ENCODE measurements at regions not wholly inside any gene's neighbourhood (a gene's known extent, or its start where the extent isn't known, plus 50 kb on each side); places are given as distances from the start of the nearest gene placed in this dataset.

GRCh38 chr2:173653432-173653805, 298.7 kb downstream of the CDCA7 start:
- Histone ChIP-seq H3K79me2 (ENCODE audit: control insufficient read depth in 1 of 2, insufficient read depth in 2 of 2, low read length in 2 of 2) (no peaks in the 10 kb centered on the region), H3K27ac (ENCODE audit: low read depth, low read length) (no peak overlapping the region), H4K91ac (replicated peaks; ENCODE audit: insufficient read length, low read length) (no peak overlapping the region), H3K79me1 (ENCODE audit: low read depth, low read length) (no peaks in the 10 kb centered on the region), H3K4me1 (replicated peaks in 1 of 4; ENCODE audit: control insufficient read depth in 3 of 4, insufficient read depth in 4 of 4, low read length in 3 of 4) (peaks cover 0 to 8% (median 3%) of the 10 kb centered on the region in 4 experiments; a peak in 4 of 7 replicates), H2BK12ac (ENCODE audit: low read depth, low read length) (no peak overlapping the region), H3K18ac (ENCODE audit: extremely low read depth, low read length) (no peak overlapping the region), H2BK5ac (ENCODE audit: low read depth, low read length) (no peak overlapping the region), H3K23ac (ENCODE audit: insufficient read length) (no peak overlapping the region), H4K20me1 (replicated peaks in 1 of 2; ENCODE audit: control insufficient read depth in 1 of 2, insufficient read depth in 2 of 2, low read length in 2 of 2) (no peaks in the 10 kb centered on the region), H3K36me3 (ENCODE audit: control insufficient read depth in 2 of 4, insufficient read depth in 4 of 4, low read length in 3 of 4) (no peaks in the 10 kb centered on the region), H2BK20ac (ENCODE audit: low read length) (no peak overlapping the region), H2BK120ac (replicated peaks; ENCODE audit: low read depth, low read length) (no peak overlapping the region), H3K4me2 (ENCODE audit: insufficient read depth in 1 of 2, low read depth in 2 of 2, low read length in 2 of 2) (no peak overlapping the region), H3K9me3 (ENCODE audit: insufficient read depth in 2 of 2, low read depth in 1 of 2, low read length in 1 of 2) (no peaks in the 10 kb centered on the region), H2BK15ac (ENCODE audit: low read length) (no peak overlapping the region), H4K5ac (ENCODE audit: insufficient read length, low read depth, low read length) (no peak overlapping the region), H3K27me3 (replicated peaks in 1 of 4; ENCODE audit: control insufficient read depth in 3 of 4, extremely low read depth in 1 of 4, insufficient read depth in 3 of 4, low read length in 3 of 4) (no peaks in the 10 kb centered on the region), H4K8ac (ENCODE audit: extremely low read depth, insufficient read depth, low read length) (no peak overlapping the region), H3K4me3 (ENCODE audit: extremely low read depth in 1 of 4, insufficient read depth in 2 of 4, low read depth in 3 of 4, low read length in 4 of 4) (no peak overlapping the region), H3K4ac (replicated peaks; ENCODE audit: insufficient read length, low read depth, low read length) (no peak overlapping the region), H3K14ac (ENCODE audit: insufficient read length) (no peak overlapping the region), H3K56ac (replicated peaks; ENCODE audit: insufficient read length, low read depth, low read length) (no peak overlapping the region), H3K23me2 (ENCODE audit: low read depth, low read length) (no peaks in the 10 kb centered on the region), H2AFZ (ENCODE audit: low read length) (no peak overlapping the region), H2AK5ac (ENCODE audit: low read depth, low read length) (no peak overlapping the region), H3K9ac (replicated peaks in 1 of 4; ENCODE audit: extremely low read depth in 1 of 4, low read depth in 3 of 4, low read length in 3 of 4) (no peak overlapping the region)
- ChIA-PET POLR2A (ENCODE audit: partially characterized antibody) (no interaction called here), CTCF (ENCODE audit: partially characterized antibody) (interaction anchor here (0.6 kb wide), 1 partner anchor 480 kb away, joined by 3 read pairs; no protein-coding TSS in a partner anchor)
- 93% methylated on average over 6 of the region's 6 CpGs; no CpG with 5 or more reads in 1 of the 2 experiments for WGBS, 2 experiments (ENCODE audit: extremely low coverage in 1 of 2, insufficient coverage in 1 of 2, insufficient read length in 1 of 2, insufficient replicate concordance in 2 of 2, low coverage in 1 of 2, low lambda C conversion rate in 2 of 2, missing lambda C conversion rate in 1 of 2)
- DNase-seq (ENCODE audit: low read depth in 1 of 2, low spot score in 2 of 2): no peak
- no peak for FAIRE-seq
- no peak for TF ChIP-seq RAD21 (IDR thresholded peaks at IDR 0.05 in 1 of 2, conservative IDR thresholded peaks at IDR 0.05 in 1 of 2; ENCODE audit: low read depth in 2 of 2, low read length in 2 of 2)
- no peak for TF ChIP-seq RNF2 (IDR thresholded peaks at IDR 0.05; ENCODE audit: borderline replicate concordance, low read depth, low read length, missing control alignments, poor library complexity, severe bottlenecking)
- TF ChIP-seq TAF1 (IDR thresholded peaks at IDR 0.05; ENCODE audit: low read depth, low read length): no peak
- no peak for TF ChIP-seq KDM4A (IDR thresholded peaks at IDR 0.05; ENCODE audit: low read depth, low read length, severe bottlenecking)
